Neural crest cell (in vitro differentiated cells): ENCODE measurements at regions not wholly inside any gene's neighbourhood (a gene's known extent, or its start where the extent isn't known, plus 50 kb on each side); places are given as distances from the start of the nearest gene placed in this dataset.

Experiments
- DNase-seq: peaks from one replicate; pipeline ENCODE4 v3.0.0; 2021; ENCODE audit warnings: low read depth, mixed read lengths, low spot score
- H3K27ac Mint-ChIP-seq: one replicate; pipeline ENCODE4 v1.8.0; 2021; ENCODE audit warnings: mild to moderate bottlenecking, mixed read lengths; ENCODE audit not compliant: unreplicated experiment
- H3K27me3 Mint-ChIP-seq: 2 replicates; pipeline ENCODE4 v1.8.0; 2021; ENCODE audit warnings: low read depth, mild to moderate bottlenecking, mixed read lengths
- H3K36me3 Mint-ChIP-seq: 2 replicates; pipeline ENCODE4 v1.8.0; 2021; ENCODE audit warnings: low read depth, mild to moderate bottlenecking, mixed read lengths
- H3K4me1 Mint-ChIP-seq: 2 replicates; pipeline ENCODE4 v1.8.0; 2021; ENCODE audit warnings: mixed read lengths
- H3K4me3 Mint-ChIP-seq: one replicate; pipeline ENCODE4 v1.8.0; 2021; ENCODE audit warnings: mild to moderate bottlenecking, mixed read lengths
- H3K9me3 Mint-ChIP-seq: 2 replicates; pipeline ENCODE4 v1.8.0; 2021; ENCODE audit warnings: mixed read lengths
- CTCF ChIP-seq: fragments of 200-600 bp; sonication (generic); conservative IDR thresholded peaks from 2 replicates; pipeline ENCODE4 v1.5.0; 2021; ENCODE audit warnings: antibody characterized with exemption, mild to moderate bottlenecking

DNA sequence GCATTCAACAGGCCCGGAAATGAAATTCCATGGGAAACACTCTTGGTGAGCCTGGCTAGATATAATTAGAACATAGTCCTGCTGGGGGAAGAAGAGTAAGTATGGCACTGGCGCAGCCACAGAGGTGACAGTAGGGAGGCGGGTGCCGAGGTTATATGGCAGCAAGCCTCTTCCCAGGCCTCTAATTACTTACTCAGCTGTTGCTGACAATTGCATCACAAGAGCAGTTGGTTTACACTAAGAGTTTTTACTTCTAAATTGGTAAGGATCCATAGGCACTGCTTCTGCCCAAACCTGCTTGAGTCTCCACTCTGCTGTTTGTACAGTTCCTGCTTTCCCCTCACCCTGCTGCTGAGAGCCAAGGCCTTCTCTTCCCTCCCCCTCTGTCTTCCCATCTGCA, 93.3 kb upstream of the DUSP5 start:
- Mint-ChIP-seq H3K4me3 (no peak overlapping the region), H3K27ac (no peak overlapping the region), H3K9me3 (no peaks in the 10 kb centered on the region), H3K4me1 (peaks cover 12% of the 10 kb centered on the region), H3K27me3 (no peaks in the 10 kb centered on the region), H3K36me3 (no peaks in the 10 kb centered on the region)
- no peak for DNase-seq
- TF ChIP-seq CTCF: no peak

- TF ChIP-seq CTCF: no peak
- DNase-seq: no peak
- no peak overlapping the region for H3K4me3 Mint-ChIP-seq
- H3K36me3 Mint-ChIP-seq: no peaks in the 10 kb centered on the region
- no peak overlapping the region for H3K27ac Mint-ChIP-seq
- peaks cover 12% of the 10 kb centered on the region for H3K4me1 Mint-ChIP-seq
- H3K27me3 Mint-ChIP-seq: no peaks in the 10 kb centered on the region
- H3K9me3 Mint-ChIP-seq: no peaks in the 10 kb centered on the region
These were observed 92.9 kb upstream of the DUSP5 start for GRCh38 chr10:110404825-110405224.

GRCh38 chr10:110405380-110405779, 92.3 kb upstream of the DUSP5 start:
- no peaks in the 10 kb centered on the region for H3K9me3 Mint-ChIP-seq
- no peak for DNase-seq
- H3K27ac Mint-ChIP-seq: no peak overlapping the region
- H3K27me3 Mint-ChIP-seq: no peaks in the 10 kb centered on the region
- H3K4me3 Mint-ChIP-seq: no peak overlapping the region
- TF ChIP-seq CTCF: no peak
- H3K4me1 Mint-ChIP-seq: peaks cover 12% of the 10 kb centered on the region
- no peaks in the 10 kb centered on the region for H3K36me3 Mint-ChIP-seq

DNA sequence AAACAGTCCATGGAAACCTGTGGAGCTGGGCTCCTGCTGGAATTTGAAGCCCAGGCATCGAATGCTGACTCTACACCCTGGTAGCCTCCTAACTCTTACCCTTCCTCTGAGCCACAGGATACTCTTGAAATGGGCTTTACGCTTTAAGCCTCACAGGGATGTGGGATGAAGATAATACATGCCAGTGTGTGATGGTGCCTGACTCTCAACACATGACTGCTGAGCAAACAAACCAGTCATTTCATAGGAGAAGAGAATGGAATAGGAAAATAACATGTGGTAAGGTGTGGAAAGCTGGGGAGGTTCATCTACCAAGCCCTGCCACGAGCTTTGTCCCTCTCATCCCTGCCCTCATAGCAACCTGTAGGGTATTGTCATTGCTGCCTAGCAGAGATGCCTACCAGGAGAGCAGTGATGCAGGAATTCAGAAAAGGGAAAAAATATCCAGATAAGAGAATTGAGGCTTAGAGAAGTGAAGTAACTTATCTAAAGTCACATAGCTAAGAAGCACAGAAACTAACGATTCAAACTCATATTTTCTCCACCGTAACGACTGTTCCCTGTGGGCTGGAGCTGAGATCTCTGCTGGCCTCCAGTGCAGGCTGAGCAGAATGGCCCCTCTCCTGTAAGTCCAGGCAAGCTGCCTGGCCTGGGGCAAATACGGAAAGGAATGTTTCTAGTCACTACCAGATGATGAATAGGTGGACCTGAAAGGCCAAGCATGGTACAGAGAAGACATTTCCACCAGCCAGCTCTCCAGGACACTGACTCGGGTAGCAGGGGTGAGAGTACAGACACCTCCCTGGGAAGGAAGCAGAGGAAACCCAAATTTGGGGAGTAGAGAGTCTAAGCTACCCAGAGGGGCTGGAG, 90.2 kb upstream of the DUSP5 start:
- no peaks in the 10 kb centered on the region for H3K27me3 Mint-ChIP-seq
- no peak for DNase-seq
- no peak overlapping the region for H3K27ac Mint-ChIP-seq
- TF ChIP-seq CTCF: no peak
- H3K4me3 Mint-ChIP-seq: no peak overlapping the region
- H3K36me3 Mint-ChIP-seq: no peaks in the 10 kb centered on the region
- no peaks in the 10 kb centered on the region for H3K9me3 Mint-ChIP-seq
- H3K4me1 Mint-ChIP-seq: peaks cover 12% of the 10 kb centered on the region

DNA sequence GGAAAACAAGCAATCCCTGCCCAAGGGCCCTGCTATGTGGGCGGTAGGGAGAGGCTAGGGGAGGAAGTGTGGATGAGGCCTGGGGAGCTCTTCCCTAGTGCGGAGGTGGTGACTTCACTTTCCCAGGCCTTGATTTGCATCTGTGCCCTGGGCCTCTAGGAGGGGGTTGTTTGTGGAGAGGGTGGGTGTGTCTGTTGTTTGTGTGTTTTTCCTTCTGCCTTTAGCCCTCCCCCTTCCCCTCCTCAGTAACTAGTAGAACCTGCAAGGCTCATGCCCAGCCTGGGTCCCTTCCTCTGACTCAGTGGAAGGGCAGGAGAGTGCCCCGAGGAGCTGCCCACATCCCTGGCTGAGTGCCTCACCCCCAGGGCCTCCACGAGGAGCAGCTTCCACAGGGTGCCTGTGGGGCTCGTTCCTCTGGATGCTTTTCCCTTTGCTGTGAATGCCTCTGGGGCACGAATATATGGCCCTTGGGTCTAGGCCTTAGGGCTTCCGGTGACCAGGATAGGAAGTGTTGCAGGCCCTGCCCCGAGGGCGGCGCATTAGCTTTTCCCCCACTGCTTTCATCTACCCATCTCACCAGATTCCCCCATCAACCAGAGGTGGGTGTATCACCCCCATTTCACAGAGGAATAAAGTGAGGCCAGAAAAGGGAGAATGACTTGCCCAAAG, 89.4 kb upstream of the DUSP5 start:
- Mint-ChIP-seq H3K9me3 (no peaks in the 10 kb centered on the region), H3K4me3 (no peak overlapping the region), H3K4me1 (peaks cover 16% of the 10 kb centered on the region), H3K27me3 (no peaks in the 10 kb centered on the region), H3K36me3 (no peaks in the 10 kb centered on the region), H3K27ac (no peak overlapping the region)
- DNase-seq: no peak
- TF ChIP-seq CTCF: no peak
